GM21717 (cell line): ENCODE measurements at regions not wholly inside any gene's neighbourhood (a gene's known extent, or its start where the extent isn't known, plus 50 kb on each side); places are given as distances from the start of the nearest gene placed in this dataset.

Source experiments
- ATAC-seq: cut with Tn5 transposase; IDR thresholded peaks from one replicate; pipeline ENCODE4 v1.9.1; 2021; ENCODE audit warnings: mild to moderate bottlenecking, moderate library complexity; ENCODE audit not compliant: unreplicated experiment

DNA sequence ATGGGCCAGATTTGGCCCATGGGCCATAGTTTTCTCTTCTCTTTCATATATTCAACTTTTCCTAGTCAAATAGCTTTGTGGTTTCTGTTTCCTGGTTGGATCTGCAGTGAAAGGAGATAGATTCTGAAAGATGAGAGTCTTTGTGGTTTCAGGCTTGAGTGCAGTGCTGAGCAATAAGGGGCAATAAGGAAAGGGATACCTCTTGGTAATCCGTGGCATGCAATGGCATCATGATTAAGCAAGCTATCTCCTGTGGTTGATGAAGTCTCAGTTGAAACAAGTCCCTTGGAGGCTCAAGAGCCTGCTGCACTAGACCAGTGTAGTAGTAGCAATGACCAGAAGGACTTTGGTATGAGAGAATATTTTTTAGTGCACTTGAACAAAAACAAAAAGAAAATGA lies 187.7 kb upstream of the CNTNAP2 start:
- no peak for ATAC-seq

GRCh38 chr7:145919712-145920111 lies 196.9 kb upstream of the CNTNAP2 start:
- ATAC-seq, result no peak

- no peak for ATAC-seq
These were observed 199.8 kb upstream of the CNTNAP2 start for GRCh38 chr7:145916776-145917175.

DNA sequence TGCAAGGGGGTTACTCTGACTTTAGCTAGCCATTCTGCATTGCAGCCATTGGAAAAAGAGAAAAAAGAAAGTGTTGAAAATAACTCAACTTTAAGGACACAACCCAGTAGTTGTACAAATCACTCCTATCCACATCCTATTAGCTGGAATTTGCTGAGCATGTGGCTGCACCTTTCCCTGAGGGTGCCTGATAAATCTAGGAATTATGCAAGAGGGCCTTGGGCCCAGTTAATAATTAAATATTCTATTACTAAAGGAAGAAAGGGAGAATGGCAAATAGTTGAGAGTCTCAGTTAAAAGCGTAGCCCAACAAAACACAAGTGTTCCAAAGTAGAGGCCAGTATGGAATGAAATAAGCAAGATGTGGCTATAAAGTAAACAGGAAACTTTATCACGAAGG lies 200.9 kb upstream of the CNTNAP2 start:
- no peak for ATAC-seq

DNA sequence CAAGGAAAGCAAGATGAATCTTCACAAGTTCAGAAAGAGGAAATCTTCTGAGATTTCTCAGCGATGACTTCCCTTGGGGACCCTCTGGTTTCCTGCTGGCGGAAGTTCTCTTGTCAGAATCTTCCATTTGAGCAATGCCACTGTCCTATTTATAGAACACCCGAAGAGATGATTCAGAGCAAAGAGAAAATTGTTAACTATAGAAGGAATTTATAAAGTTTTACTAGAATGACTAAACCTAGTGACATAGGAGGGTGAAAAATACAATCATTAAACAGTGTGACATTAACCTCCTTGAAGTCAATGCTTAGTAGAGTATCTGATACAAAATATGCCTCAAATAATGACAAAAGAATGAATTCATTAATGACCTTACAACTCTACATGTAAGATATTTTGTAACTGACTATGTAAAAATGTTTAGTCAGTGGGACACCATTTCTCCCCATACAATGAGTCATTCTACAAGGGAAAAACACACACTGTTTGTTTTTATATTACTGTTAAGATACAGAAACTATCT lies 206.5 kb upstream of the CNTNAP2 start:
- ATAC-seq, result no peak

- no peak for ATAC-seq
These were observed 212.9 kb upstream of the CNTNAP2 start for GRCh38 chr7:145903658-145904057.

DNA sequence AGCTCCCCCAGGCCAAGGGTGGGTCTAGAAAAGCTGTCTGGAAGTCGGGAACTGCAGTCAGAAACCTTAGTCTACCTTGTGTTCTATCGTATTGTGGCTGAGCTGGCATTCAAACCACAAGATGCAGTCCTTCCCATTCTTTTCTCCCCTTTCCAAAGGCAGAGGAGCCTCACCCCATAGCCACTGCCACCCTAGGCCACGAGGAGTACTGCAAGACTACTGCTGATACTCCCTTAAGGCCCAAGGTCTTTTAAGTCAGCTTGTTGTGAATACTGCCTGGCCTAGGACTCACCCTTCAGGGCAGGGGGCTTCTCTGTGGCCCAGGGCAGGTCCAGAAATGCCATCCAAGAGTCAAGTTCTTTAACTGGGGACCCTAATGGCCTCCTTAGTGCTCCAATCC lies 214.5 kb upstream of the CNTNAP2 start:
- no peak for ATAC-seq

DNA sequence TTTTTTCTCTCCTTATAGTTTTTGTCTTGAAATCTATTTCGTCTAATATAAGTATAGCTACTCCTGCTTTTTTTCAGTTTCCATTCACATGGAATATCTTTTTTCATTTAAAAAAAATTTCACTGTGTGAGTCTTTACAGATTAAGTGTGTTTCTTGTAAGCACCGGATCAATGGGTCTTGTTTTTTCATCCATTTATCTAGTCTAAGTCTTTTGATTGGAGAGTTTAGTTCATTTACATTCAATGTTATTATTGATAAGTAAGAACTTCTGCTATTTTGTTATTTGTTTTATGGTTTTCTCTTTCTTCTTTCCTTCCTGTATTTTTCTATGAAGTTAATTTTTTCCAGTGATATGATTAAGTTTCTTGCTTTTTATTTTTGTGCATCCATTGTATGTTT lies 216.7 kb upstream of the CNTNAP2 start:
- ATAC-seq, result no peak

GRCh38 chr7:145893925-145894535 lies 222.6 kb upstream of the CNTNAP2 start:
- ATAC-seq, result no peak

DNA sequence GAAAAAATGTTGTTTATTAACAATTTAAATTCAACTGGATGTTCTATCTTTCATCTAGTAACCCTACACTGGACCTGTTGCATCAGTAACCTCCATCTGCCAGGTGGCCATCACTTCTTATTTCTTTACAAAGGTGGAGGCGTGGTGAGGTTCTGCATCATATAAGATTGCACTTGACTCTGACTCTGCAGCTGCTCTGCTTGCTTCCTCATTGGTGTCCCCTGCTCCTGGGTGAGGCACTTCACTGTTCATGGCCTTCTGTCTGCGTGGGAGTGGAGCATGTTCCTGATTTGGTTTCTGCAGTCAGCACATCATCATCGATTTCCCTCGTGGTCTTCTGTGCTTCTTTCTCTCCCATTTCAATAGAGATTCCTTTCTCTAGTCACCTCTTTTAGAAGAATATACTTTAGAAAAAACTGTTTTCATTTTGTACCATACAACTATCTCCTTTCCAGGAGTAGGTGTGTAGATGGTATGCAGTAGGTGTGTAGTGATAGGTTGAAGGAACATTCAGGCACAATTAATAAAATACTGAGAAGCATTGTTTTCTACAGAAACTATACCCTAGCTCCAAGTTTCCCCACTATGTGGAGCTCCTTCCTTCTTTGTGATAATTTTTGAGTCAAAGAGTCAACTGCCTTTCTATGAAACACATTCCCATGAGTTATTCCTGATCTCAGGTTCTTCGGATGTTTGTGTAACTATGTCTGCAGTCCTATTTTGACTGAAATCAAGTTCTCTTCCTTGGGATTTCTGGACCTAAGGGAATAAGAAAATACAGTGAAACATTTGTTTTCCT lies 231.7 kb upstream of the CNTNAP2 start:
- ATAC-seq, result no peak

DNA sequence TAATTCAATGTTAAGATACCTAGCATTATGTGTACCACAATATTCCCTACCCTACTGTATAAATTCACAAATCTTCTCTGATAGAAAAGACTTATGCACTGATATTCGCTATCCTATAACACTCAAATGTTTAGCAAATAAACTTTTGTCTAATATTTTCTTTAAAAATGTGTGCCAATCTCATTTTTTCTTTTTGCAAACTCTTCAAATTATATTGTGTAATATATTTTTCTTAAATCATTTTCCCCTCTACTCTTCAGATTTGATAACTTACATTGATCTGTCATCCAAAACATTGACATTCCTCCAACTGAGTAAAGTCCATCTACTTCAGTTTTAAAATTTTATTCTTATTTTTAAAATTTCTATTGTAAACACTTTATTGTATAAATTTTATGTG lies 240.2 kb upstream of the CNTNAP2 start:
- ATAC-seq, result no peak

- no peak for ATAC-seq
These were observed 241.3 kb upstream of the CNTNAP2 start for GRCh38 chr7:145875267-145875666.

DNA sequence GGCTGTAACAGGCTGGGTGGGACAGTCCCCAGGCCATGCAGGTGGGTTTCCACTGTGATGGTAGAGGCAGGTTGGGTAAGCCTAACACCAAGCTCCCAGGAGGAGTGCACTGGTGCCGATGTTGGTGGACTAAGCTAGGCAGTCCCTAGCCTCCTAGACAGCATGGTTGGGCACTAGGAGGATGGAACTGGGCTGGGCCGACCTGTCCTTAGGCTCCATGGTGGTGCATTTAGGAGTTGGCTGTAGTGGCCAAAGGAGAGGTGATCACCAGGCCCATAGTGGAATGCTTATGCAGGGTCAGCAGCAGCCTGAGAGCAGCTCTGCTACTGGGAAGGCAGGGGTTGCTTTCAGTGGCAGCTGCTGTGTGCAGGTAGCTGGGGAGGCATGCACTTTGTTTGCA lies 247.7 kb upstream of the CNTNAP2 start:
- no peak for ATAC-seq

- no peak for ATAC-seq
These were observed 254.4 kb upstream of the CNTNAP2 start for GRCh38 chr7:145862212-145862611.

DNA sequence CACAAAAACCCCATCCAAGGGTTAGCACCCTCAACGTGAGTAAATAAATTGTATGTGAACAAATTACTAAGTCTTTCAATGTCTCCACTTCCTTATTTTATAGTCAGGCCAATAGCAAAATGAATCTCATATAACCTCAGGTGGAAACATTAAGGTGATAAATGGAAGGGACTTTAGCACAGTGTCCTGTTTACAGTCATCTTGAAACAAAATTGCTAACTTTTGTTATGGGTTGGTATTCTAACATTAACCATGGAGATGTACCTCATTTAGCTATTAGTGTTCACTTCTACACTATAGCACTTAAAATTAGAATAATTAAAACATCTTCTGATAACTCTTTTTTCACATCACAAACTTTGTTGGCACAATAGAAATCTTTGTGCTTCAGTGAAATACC lies 255.8 kb upstream of the CNTNAP2 start:
- no peak for ATAC-seq

DNA sequence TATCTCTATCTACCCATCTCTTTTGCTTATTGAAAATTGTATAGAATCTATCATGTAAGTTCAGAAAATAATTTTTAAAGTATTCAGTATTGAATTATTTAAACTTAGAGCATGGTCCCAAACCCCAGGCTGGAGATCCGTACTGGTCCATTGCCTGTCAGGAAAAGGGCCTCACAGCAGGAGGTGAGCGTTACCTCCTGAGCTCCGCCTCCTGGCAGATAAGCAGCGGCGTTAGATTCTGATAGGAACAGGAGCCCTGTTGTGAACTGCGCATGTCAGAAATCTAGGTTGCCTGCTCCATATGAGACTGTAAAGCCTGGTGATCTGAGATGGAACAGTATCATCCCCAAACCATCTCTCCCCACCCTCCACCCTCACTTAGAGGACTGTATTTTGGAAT lies 266.0 kb upstream of the CNTNAP2 start:
- no peak for ATAC-seq

GRCh38 chr7:145848691-145849090 lies 267.9 kb upstream of the CNTNAP2 start:
- ATAC-seq, result no peak

GRCh38 chr7:145845345-145845744 lies 271.3 kb upstream of the CNTNAP2 start:
- ATAC-seq, result no peak

- ATAC-seq, result no peak
These were observed 276.8 kb upstream of the CNTNAP2 start for GRCh38 chr7:145839814-145840213.

DNA sequence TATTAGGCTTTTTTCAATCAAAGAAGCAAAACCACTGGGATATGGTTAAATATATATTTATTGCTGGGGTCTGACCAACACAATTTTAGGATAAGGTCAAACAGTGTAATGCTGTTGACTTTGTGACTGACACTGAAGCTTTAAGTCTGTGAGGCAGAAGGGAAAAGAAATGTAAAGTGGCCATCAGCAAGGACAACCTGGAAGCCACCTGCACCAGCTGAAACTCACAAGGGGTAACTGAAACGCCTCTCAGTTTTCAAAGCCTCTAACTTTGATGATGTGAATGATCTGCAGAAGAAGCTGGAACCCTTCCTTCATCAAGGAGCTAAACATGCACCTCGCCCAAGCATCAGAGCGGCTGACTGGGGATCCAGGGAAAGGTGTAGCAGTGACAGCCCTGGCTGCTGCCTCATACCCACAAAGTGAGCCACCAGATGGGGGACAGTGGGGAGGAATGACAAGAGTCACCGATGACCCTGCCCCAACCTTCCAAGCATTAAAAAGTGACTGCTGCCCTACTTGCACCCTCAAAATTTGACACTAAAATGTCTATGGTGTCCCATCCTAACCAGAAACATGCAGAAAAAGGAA lies 284.9 kb upstream of the CNTNAP2 start:
- ATAC-seq, result no peak

DNA sequence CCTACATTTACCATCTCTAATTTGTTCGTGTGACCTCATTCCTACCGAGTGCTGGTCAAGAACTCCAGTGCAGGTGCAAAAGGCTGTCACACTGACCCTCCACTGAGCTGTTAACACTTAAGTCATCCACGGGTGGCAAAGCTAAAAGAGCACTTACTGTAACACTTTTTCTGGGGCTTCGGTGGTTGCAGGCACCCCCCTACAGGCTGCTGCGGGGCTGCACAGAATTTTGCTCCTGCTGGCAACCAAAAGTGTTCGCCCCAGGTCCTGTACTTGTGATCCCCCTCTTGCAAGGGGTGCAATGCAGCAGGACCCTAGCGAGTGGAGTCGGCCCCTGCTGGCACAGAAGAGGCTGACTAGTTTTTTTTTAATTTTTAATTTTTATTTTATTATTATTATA lies 298.9 kb upstream of the CNTNAP2 start:
- ATAC-seq, result no peak

DNA sequence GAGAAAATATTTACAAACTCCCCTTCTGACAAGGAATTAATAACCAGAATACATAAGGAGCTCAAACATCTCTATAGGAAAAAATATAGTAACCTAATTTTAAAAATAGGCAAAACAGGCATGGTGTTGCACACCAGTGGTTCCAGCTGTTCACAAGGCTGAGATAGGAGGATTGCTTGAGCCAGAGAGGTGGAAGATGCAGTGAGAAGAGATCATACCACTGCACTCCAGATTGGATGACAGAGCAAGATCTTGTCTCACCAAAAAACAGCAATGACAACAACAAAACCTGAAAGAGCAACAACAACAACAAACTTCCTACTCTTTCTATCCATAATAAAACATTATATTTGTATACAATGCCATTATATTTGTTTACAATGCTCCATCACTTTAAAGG lies 304.4 kb upstream of the CNTNAP2 start:
- no peak for ATAC-seq
